Right lobe of liver (tissue), 4 donors: ENCODE measurements at regions not wholly inside any gene's neighbourhood (a gene's known extent, or its start where the extent isn't known, plus 50 kb on each side); places are given as distances from the start of the nearest gene placed in this dataset.

Experiments used
- POLR2A ChIP-seq: fragments of 450-650 bp; IDR thresholded peaks from one replicate; pipeline ENCODE4 v1.6.1; 2017; ENCODE audit warnings: antibody characterized with exemption, mild to moderate bottlenecking
- TF ChIP-seq, protein P1 (sequence below), 4 donors: fragments of 200-600 bp in 3 of 4; fragments of 450-650 bp in 1 of 4; IDR thresholded peaks; one replicate each; pipeline versions ENCODE4 v1.5.1 to v1.8.0; 2016 to 2022; ENCODE audit warnings: antibody characterized with exemption in 4 of 4, mild to moderate bottlenecking in 2 of 4
- donor health status: DM: no; HTN: no; CAD: no.
- donor health status: DM: no; HTN: no; CAD: no.
- donor health status: DM: no; HTN: yes; CAD: no.

DNA sequence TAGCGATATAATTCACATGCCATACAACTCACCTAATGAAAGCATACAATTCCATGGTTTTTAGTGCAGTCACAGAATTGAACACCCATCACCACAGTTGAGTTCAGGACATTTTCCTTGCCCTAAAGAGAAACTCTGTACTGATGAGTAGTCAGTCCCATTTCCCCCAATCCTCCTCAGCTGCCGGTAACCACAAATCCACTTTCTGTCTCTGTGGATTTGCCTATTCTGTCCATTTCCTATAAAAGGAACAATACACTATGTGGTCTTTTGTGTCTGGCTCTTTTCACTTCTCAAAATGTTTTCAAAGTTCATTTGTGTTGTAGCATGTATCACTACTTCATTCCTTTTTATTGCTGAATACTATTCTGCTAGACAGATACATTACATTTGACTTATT, 67.9 kb upstream of the TGM3 start:
- TF ChIP-seq POLR2A, result no peak
- TF ChIP-seq, protein P1, sequence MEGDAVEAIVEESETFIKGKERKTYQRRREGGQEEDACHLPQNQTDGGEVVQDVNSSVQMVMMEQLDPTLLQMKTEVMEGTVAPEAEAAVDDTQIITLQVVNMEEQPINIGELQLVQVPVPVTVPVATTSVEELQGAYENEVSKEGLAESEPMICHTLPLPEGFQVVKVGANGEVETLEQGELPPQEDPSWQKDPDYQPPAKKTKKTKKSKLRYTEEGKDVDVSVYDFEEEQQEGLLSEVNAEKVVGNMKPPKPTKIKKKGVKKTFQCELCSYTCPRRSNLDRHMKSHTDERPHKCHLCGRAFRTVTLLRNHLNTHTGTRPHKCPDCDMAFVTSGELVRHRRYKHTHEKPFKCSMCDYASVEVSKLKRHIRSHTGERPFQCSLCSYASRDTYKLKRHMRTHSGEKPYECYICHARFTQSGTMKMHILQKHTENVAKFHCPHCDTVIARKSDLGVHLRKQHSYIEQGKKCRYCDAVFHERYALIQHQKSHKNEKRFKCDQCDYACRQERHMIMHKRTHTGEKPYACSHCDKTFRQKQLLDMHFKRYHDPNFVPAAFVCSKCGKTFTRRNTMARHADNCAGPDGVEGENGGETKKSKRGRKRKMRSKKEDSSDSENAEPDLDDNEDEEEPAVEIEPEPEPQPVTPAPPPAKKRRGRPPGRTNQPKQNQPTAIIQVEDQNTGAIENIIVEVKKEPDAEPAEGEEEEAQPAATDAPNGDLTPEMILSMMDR (IDR thresholded peaks at IDR 0.05), result no peak
